ENCODE measurements at regions not wholly inside any gene's neighbourhood (a gene's known extent, or its start where the extent isn't known, plus 50 kb on each side); places are given as distances from the start of the nearest gene placed in this dataset.

GRCh38 chr9:89734600-89735041, 129.8 kb downstream of the GADD45G start:
- TF ChIP-seq CTCF (IDR thresholded peaks at IDR 0.05) = no peak
- no peak for TF ChIP-seq POLR2AphosphoS5 (IDR thresholded peaks at IDR 0.05)

All from suprapubic skin (tissue), 3 donors.